Bronchial epithelial cell (primary cell): ENCODE measurements at regions not wholly inside any gene's neighbourhood (a gene's known extent, or its start where the extent isn't known, plus 50 kb on each side); places are given as distances from the start of the nearest gene placed in this dataset.
A peak's percentile ranks its signal among the peaks of the same experiment; 100 is the strongest.

Experiments
- DNase-seq: peaks from one replicate; pipeline ENCODE4 v3.0.0-alpha.2; 2010; ENCODE audit warnings: low read depth
- FAIRE-seq: peaks from 2 replicates; lab custom pipeline; 2011; peaks lifted over from hg19 to GRCh38; lab: Jason Lieb, UNC
- H3K27me3 ChIP-seq: 2 replicates; pipeline ENCODE4 v1.5.1; 2011; ENCODE audit warnings: low read length; ENCODE audit not compliant: control insufficient read depth, insufficient read depth
- H3K36me3 ChIP-seq: 2 replicates; pipeline ENCODE4 v1.5.1; 2011; ENCODE audit warnings: low read length; ENCODE audit not compliant: control insufficient read depth, insufficient read depth
- H3K4me3 ChIP-seq: 2 replicates; pipeline ENCODE4 v1.5.1; 2011; ENCODE audit warnings: mild to moderate bottlenecking, low read depth, low read length, control low read depth
- TF ChIP-seq, protein P1 (sequence below): IDR thresholded peaks from 2 replicates; pipeline ENCODE4 v1.5.1; 2011; ENCODE audit warnings: mild to moderate bottlenecking, moderate library complexity, low read length, control low read depth, inconsistent platforms; ENCODE audit not compliant: insufficient read depth, severe bottlenecking

- FAIRE-seq (no peak), DNase-seq (peak; percentile 35)
- Histone ChIP-seq H3K27me3 (no peaks in the 10 kb centered on the region), H3K36me3 (no peaks in the 10 kb centered on the region), H3K4me3 (no peak overlapping the region)
- TF ChIP-seq, protein P1, sequence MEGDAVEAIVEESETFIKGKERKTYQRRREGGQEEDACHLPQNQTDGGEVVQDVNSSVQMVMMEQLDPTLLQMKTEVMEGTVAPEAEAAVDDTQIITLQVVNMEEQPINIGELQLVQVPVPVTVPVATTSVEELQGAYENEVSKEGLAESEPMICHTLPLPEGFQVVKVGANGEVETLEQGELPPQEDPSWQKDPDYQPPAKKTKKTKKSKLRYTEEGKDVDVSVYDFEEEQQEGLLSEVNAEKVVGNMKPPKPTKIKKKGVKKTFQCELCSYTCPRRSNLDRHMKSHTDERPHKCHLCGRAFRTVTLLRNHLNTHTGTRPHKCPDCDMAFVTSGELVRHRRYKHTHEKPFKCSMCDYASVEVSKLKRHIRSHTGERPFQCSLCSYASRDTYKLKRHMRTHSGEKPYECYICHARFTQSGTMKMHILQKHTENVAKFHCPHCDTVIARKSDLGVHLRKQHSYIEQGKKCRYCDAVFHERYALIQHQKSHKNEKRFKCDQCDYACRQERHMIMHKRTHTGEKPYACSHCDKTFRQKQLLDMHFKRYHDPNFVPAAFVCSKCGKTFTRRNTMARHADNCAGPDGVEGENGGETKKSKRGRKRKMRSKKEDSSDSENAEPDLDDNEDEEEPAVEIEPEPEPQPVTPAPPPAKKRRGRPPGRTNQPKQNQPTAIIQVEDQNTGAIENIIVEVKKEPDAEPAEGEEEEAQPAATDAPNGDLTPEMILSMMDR = no peak
Measured at GRCh38 chr7:13508586-13508985, 480.9 kb downstream of the ETV1 start.

DNA sequence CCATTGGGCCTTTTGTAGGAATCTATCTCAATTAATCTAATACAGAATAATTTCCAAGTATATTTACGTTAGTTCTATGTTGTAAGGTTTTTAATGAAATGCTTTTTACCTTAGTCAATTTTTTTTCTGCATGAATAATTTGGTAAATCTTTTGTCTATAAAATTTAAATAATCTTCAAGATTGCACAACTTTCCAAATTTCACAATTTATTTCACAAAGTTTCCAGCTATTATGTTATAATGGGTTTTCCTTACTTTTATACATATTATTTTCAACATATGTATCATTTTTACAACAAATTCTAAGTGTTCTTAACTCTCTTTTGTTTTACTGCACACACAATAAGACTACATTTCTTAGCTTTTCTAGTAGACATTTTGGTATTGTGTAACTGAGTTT, 470.7 kb downstream of the ETV1 start:
- TF ChIP-seq, protein P1 = no peak
- H3K36me3 ChIP-seq = no peaks in the 10 kb centered on the region
- DNase-seq (no peak), FAIRE-seq (no peak)
- H3K4me3 ChIP-seq = no peak overlapping the region
- no peaks in the 10 kb centered on the region for H3K27me3 ChIP-seq

DNA sequence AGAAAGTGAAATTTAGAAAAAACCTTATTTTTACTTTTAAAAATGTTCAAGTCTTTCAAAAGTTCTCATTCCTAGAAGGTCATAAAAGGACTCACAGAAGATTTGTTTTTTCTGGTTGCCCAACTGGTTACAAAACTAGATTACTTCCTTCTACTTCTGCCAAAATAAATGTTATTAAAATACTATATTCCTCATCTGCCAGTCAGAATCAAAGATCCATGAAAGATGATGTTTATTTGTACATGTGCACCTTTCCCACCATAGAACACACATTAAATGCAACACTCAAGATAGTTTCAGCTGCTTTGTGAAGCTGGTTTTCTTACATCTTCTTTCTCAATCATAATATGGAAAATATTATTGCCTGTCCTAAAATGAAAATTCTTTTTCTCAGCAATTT, 465.4 kb downstream of the ETV1 start:
- DNase-seq (no peak), FAIRE-seq (no peak)

GRCh38 chr7:13532028-13532753, 457.3 kb downstream of the ETV1 start:
- H3K27me3 ChIP-seq = no peaks in the 10 kb centered on the region
- no peak for FAIRE-seq
- no peaks in the 10 kb centered on the region for H3K36me3 ChIP-seq
- TF ChIP-seq, protein P1 = no peak
- no peak for DNase-seq
- H3K4me3 ChIP-seq = no peak overlapping the region

More for the DNA sequence above, 465.4 kb downstream of the ETV1 start:
- H3K4me3 ChIP-seq = no peak overlapping the region
- no peaks in the 10 kb centered on the region for H3K36me3 ChIP-seq
- H3K27me3 ChIP-seq = no peaks in the 10 kb centered on the region
- TF ChIP-seq, protein P1 = no peak

- no peak for DNase-seq
- TF ChIP-seq, protein P1 = no peak
- no peak for FAIRE-seq
Measured at GRCh38 chr7:13538669-13539068, 450.8 kb downstream of the ETV1 start.

DNA sequence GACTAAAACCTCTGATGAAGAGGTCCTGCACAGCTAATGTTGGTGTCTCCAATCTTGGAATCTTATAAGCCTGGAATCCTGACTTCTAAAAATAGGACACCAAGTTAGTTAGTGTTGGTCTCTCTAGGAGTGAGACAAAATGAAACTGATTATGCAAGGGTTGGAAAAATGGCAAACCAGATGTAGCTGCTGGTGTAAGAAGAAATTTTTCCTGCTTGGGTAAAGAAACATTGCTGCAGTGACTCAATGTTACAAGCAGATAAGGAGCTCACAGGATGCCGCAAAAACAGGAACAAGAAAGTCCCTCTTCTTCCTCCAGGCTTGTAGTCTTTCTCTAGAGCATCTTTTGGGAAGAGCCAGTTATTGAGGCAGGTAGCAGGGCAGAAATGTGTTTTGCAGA, 449.0 kb downstream of the ETV1 start:
- FAIRE-seq = no peak
- DNase-seq = no peak
- no peaks in the 10 kb centered on the region for H3K36me3 ChIP-seq
- no peaks in the 10 kb centered on the region for H3K27me3 ChIP-seq
- TF ChIP-seq, protein P1 = no peak
- no peak overlapping the region for H3K4me3 ChIP-seq

More at GRCh38 chr7:13538669-13539068, 450.8 kb downstream of the ETV1 start:
- Histone ChIP-seq H3K4me3 (no peak overlapping the region), H3K36me3 (no peaks in the 10 kb centered on the region), H3K27me3 (no peaks in the 10 kb centered on the region)
